SK-N-SH (cell line): ENCODE measurements at regions not wholly inside any gene's neighbourhood (a gene's known extent, or its start where the extent isn't known, plus 50 kb on each side); places are given as distances from the start of the nearest gene placed in this dataset.

Source experiments
- CTCF ChIA-PET: fragments of 300-600, 350-600 bp; formaldehyde crosslinking; extraction: SDS; loops from one replicate; lab custom pipeline; 2021; lab: Yijun Ruan, JAX
- POLR2A ChIA-PET: fragments of 350-600 bp; sonication (Branson Sonifier 250); formaldehyde crosslinking; extraction: SDS; loops from one replicate; lab custom pipeline; 2020; ENCODE audit warnings: antibody characterized with exemption, inconsistent platforms; lab: Yijun Ruan, JAX
- DNase-seq: peaks from one replicate; pipeline ENCODE4 v3.0.0; 2012
- H2AFZ ChIP-seq: fragments of 200-600 bp; sonication (generic); 2 replicates; pipeline ENCODE4 v1.8.1; 2016; ENCODE audit warnings: antibody characterized with exemption, mild to moderate bottlenecking, low read depth
- H3F3A ChIP-seq: fragments of 200-600 bp; sonication (generic); replicated peaks from 2 replicates; pipeline ENCODE3; 2016; ENCODE audit warnings: antibody characterized with exemption, mild to moderate bottlenecking; ENCODE audit not compliant: insufficient read depth
- H3K27ac ChIP-seq, 2 experiments: fragments of 200-500 bp in 1 of 2; fragments of 200-600 bp in 1 of 2; sonication (Bioruptor generic) in 1 of 2; sonication (generic), shearing (Covaris generic) in 1 of 2; 2 replicates each; pipeline versions ENCODE4 v1.5.1 to v1.6.1; 2014 to 2016; ENCODE audit warnings: low read depth in 2 of 2, inconsistent platforms in 1 of 2, low read length in 1 of 2, mild to moderate bottlenecking in 1 of 2, mixed read lengths in 1 of 2
- H3K27me3 ChIP-seq: fragments of 200-600 bp; sonication (generic), shearing (Covaris generic); 2 replicates; pipeline ENCODE4 v1.6.1; 2016; ENCODE audit warnings: mixed run types; ENCODE audit not compliant: insufficient read depth
- H3K36me3 ChIP-seq, 2 experiments: fragments of 200-500 bp in 1 of 2; fragments of 200-600 bp in 1 of 2; sonication (Bioruptor generic) in 1 of 2; sonication (generic) in 1 of 2; replicated peaks in 1 of 2; 2 replicates each; pipeline versions ENCODE3 to v1.5.1; 2014 to 2016; ENCODE audit warnings: low read length in 1 of 2, mild to moderate bottlenecking in 1 of 2; ENCODE audit not compliant: insufficient read depth in 2 of 2, control insufficient read depth in 1 of 2
- H3K4me1 ChIP-seq, 2 experiments: fragments of 200-500 bp in 1 of 2; fragments of 200-600 bp in 1 of 2; sonication (Bioruptor generic) in 1 of 2; sonication (generic), shearing (Covaris generic) in 1 of 2; 2 replicates each; pipeline versions ENCODE4 v1.5.1 to v1.6.1; 2014 to 2016; ENCODE audit warnings: low read depth in 1 of 2, low read length in 1 of 2, mixed run types in 1 of 2; ENCODE audit not compliant: insufficient read depth in 2 of 2, control insufficient read depth in 1 of 2
- H3K4me2 ChIP-seq: fragments of 200-600 bp; sonication (generic), shearing (Covaris generic); 2 replicates; pipeline ENCODE4 v1.6.1; 2017; ENCODE audit warnings: mixed run types
- H3K4me3 ChIP-seq, 2 experiments: fragments of 200-500 bp in 1 of 2; fragments of 200-600 bp in 1 of 2; sonication (Bioruptor generic) in 1 of 2; sonication (generic), shearing (Covaris generic) in 1 of 2; 2 replicates each; pipeline versions ENCODE4 v1.5.1 to v1.8.1; 2014 to 2016; ENCODE audit warnings: low read depth in 2 of 2, inconsistent platforms in 1 of 2, low read length in 1 of 2, mild to moderate bottlenecking in 1 of 2, mixed read lengths in 1 of 2, moderate library complexity in 1 of 2
- H3K79me2 ChIP-seq: fragments of 200-600 bp; sonication (generic); 2 replicates; pipeline ENCODE4 v1.8.1; 2017; ENCODE audit warnings: mild to moderate bottlenecking; ENCODE audit not compliant: insufficient read depth
- H3K9ac ChIP-seq: fragments of 200-600 bp; sonication (generic); 2 replicates; pipeline ENCODE4 v1.6.1; 2017; ENCODE audit warnings: mixed run types
- H3K9me2 ChIP-seq: fragments of 200-600 bp; sonication (generic); 2 replicates; pipeline ENCODE4 v1.6.1; 2017; ENCODE audit warnings: mixed run types
- H3K9me3 ChIP-seq: fragments of 200-600 bp; sonication (generic); 2 replicates; pipeline ENCODE4 v1.6.1; 2017; ENCODE audit warnings: mixed run types, mild to moderate bottlenecking, moderate library complexity
- H4K20me1 ChIP-seq: fragments of 200-600 bp; sonication (generic); 2 replicates; pipeline ENCODE4 v1.6.1; 2017; ENCODE audit warnings: mild to moderate bottlenecking, mixed run types; ENCODE audit not compliant: insufficient read depth
- CHD2 ChIP-seq: fragments of 150-350 bp; IDR thresholded peaks from 2 replicates; pipeline ENCODE4 v1.6.1; 2018; ENCODE audit warnings: low read length; ENCODE audit not compliant: partially characterized antibody
- ELF1 ChIP-seq: IDR thresholded peaks from 2 replicates; pipeline ENCODE4 v1.4.0; 2012
- EP300 ChIP-seq, 2 experiments: IDR thresholded peaks; 2 replicates each; pipeline versions ENCODE4 v1.4.0 to v1.6.1; 2012; ENCODE audit warnings: borderline replicate concordance in 1 of 2, low read depth in 1 of 2, low read length in 1 of 2
- GABPA ChIP-seq: IDR thresholded peaks from 2 replicates; pipeline ENCODE4 v1.4.0; 2012; ENCODE audit warnings: low read depth, mild to moderate bottlenecking
- GATA2 ChIP-seq: sonication (generic); formaldehyde crosslinking; IDR thresholded peaks from 2 replicates; pipeline ENCODE4 v1.5.0; 2020; ENCODE audit warnings: mild to moderate bottlenecking, missing genetic modification reagents
- MXI1 ChIP-seq: IDR thresholded peaks from 2 replicates; pipeline ENCODE4 v1.6.1; 2012; ENCODE audit warnings: mild to moderate bottlenecking, low read depth, low read length, improper control_type of control experiment
- NFIC ChIP-seq: IDR thresholded peaks from 2 replicates; pipeline ENCODE4 v1.4.0; 2012; ENCODE audit warnings: borderline replicate concordance
- POLR2AphosphoS5 ChIP-seq: IDR thresholded peaks from 2 replicates; pipeline ENCODE4 v1.6.1; 2012; ENCODE audit warnings: low read depth, low read length
- RAD21 ChIP-seq: IDR thresholded peaks from 2 replicates; pipeline ENCODE4 v1.6.1; 2012; ENCODE audit warnings: mild to moderate bottlenecking, low read length
- RCOR1 ChIP-seq: fragments of 150-350 bp; IDR thresholded peaks from 2 replicates; pipeline ENCODE4 v1.6.1; 2017; ENCODE audit warnings: antibody characterized with exemption, low read length
- RFX5 ChIP-seq: IDR thresholded peaks from 2 replicates; pipeline ENCODE4 v1.6.1; 2012; ENCODE audit warnings: mild to moderate bottlenecking, improper control_type of control experiment, low read length
- RXRA ChIP-seq: IDR thresholded peaks from 2 replicates; pipeline ENCODE4 v1.4.0; 2012; ENCODE audit warnings: low read depth, mild to moderate bottlenecking, borderline replicate concordance
- SIN3A ChIP-seq: IDR thresholded peaks from 2 replicates; pipeline ENCODE4 v1.6.1; 2012; ENCODE audit warnings: low read depth, mild to moderate bottlenecking, low read length, moderate library complexity, borderline replicate concordance
- SMC3 ChIP-seq: IDR thresholded peaks from 2 replicates; pipeline ENCODE4 v1.6.1; 2012; ENCODE audit warnings: low read depth, low read length, improper control_type of control experiment
- TAF1 ChIP-seq: IDR thresholded peaks from 2 replicates; pipeline ENCODE4 v1.6.1; 2012; ENCODE audit warnings: low read depth, mild to moderate bottlenecking, low read length, moderate library complexity, borderline replicate concordance
- TCF12 ChIP-seq: IDR thresholded peaks from 2 replicates; pipeline ENCODE4 v1.4.0; 2012
- TEAD4 ChIP-seq: IDR thresholded peaks from 2 replicates; pipeline ENCODE4 v1.4.0; 2012; ENCODE audit warnings: mild to moderate bottlenecking, borderline replicate concordance; ENCODE audit not compliant: insufficient read depth
- YY1 ChIP-seq: IDR thresholded peaks from 2 replicates; pipeline ENCODE4 v1.4.0; 2012; ENCODE audit warnings: low read depth, mild to moderate bottlenecking
- WGBS: methylation state at CpG from one replicate; pipeline ENCODE4 v1.1.6; 2017; ENCODE audit warnings: low lambda C conversion rate; 5-methylcytosine and 5-hydroxymethylcytosine counted together
- TF ChIP-seq, protein P1 (sequence below): fragments of 150-350 bp; IDR thresholded peaks from 2 replicates; pipeline ENCODE4 v1.6.1; 2017; ENCODE audit warnings: antibody characterized with exemption, low read length, low read depth, borderline replicate concordance
- TF ChIP-seq, protein P2 (sequence below): IDR thresholded peaks from 2 replicates; pipeline ENCODE4 v1.6.1; 2012; ENCODE audit warnings: mild to moderate bottlenecking, low read depth, low read length, moderate library complexity
- TF ChIP-seq, protein P3 (sequence below): IDR thresholded peaks from 2 replicates; pipeline ENCODE4 v1.4.0; 2012; ENCODE audit warnings: low read depth, borderline replicate concordance
- TF ChIP-seq, protein P4 (sequence below): IDR thresholded peaks from 2 replicates; pipeline ENCODE4 v1.4.0; 2012; ENCODE audit warnings: low read depth

DNA sequence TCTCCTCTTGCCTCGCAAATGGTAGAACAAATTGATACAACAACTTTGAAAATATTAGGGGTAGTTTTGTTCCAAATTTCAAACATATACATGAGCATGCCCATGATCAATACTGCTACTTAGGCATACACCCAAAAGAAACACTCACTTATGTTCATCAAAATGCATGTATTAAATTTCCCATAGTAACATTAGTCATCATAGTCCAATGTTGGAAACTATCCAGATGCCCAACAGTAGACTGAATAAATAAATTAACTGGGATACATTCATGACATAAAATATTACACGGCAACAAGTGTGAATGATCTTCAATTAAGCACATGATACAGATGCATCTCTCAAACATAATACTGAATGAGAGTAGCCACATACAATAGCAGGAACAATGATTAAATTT, 391.6 kb downstream of the CDH11 start:
- WGBS: 82% methylated on average over 2 of the region's 2 CpGs
- H3K4me1 ChIP-seq: no peaks in the 10 kb centered on the region
- DNase-seq: no peak
- H3K9me2 ChIP-seq: no peaks in the 10 kb centered on the region
- no peaks in the 10 kb centered on the region for H3K36me3 ChIP-seq
- CTCF ChIA-PET: no interaction called here
- H3F3A ChIP-seq: no peaks in the 10 kb centered on the region
- H3K79me2 ChIP-seq: no peaks in the 10 kb centered on the region
- no peaks in the 10 kb centered on the region for H3K27me3 ChIP-seq
- no peak overlapping the region for H3K4me2 ChIP-seq
- no peak overlapping the region for H3K27ac ChIP-seq
- no peak overlapping the region for H2AFZ ChIP-seq
- H4K20me1 ChIP-seq: no peaks in the 10 kb centered on the region
- TF ChIP-seq MXI1: no peak
- no peak for TF ChIP-seq TEAD4
- TF ChIP-seq, protein P1, sequence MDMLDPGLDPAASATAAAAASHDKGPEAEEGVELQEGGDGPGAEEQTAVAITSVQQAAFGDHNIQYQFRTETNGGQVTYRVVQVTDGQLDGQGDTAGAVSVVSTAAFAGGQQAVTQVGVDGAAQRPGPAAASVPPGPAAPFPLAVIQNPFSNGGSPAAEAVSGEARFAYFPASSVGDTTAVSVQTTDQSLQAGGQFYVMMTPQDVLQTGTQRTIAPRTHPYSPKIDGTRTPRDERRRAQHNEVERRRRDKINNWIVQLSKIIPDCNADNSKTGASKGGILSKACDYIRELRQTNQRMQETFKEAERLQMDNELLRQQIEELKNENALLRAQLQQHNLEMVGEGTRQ: no peak
- TF ChIP-seq RXRA: no peak
- TF ChIP-seq, protein P2, sequence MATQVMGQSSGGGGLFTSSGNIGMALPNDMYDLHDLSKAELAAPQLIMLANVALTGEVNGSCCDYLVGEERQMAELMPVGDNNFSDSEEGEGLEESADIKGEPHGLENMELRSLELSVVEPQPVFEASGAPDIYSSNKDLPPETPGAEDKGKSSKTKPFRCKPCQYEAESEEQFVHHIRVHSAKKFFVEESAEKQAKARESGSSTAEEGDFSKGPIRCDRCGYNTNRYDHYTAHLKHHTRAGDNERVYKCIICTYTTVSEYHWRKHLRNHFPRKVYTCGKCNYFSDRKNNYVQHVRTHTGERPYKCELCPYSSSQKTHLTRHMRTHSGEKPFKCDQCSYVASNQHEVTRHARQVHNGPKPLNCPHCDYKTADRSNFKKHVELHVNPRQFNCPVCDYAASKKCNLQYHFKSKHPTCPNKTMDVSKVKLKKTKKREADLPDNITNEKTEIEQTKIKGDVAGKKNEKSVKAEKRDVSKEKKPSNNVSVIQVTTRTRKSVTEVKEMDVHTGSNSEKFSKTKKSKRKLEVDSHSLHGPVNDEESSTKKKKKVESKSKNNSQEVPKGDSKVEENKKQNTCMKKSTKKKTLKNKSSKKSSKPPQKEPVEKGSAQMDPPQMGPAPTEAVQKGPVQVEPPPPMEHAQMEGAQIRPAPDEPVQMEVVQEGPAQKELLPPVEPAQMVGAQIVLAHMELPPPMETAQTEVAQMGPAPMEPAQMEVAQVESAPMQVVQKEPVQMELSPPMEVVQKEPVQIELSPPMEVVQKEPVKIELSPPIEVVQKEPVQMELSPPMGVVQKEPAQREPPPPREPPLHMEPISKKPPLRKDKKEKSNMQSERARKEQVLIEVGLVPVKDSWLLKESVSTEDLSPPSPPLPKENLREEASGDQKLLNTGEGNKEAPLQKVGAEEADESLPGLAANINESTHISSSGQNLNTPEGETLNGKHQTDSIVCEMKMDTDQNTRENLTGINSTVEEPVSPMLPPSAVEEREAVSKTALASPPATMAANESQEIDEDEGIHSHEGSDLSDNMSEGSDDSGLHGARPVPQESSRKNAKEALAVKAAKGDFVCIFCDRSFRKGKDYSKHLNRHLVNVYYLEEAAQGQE: no peak
- TF ChIP-seq NFIC: peak; percentile 36
- TF ChIP-seq, all 33 proteins: peak for 1
- POLR2A ChIA-PET: no interaction called here
- Histone ChIP-seq H3K9me3 (no peaks in the 10 kb centered on the region), H3K4me3 (no peak overlapping the region), H3K9ac (no peak overlapping the region)

DNA sequence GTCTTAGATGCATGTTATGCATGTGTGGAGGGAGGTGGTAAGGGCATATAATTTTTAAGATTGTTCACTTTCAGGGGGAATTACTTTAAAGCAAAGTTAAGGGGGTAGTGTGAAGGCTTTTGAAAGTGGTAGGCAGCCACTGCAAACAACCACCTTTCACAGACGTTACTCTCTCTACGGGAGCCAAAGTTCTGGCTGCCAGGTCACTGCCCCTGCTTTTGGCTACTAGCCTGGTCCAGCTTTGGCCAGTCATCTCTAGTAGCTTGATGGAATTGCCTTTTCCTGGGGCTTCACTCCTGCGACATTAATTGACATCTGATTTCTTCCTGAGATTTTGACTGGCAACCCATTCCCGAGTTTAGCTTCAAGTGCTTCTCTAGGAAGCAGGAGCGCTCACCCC, 397.5 kb downstream of the CDH11 start:
- ChIA-PET POLR2A (no interaction called here), CTCF (no interaction called here)
- Histone ChIP-seq H3K27me3 (no peaks in the 10 kb centered on the region), H3K4me3 (no peak overlapping the region), H3K27ac (no peak overlapping the region), H3K79me2 (no peaks in the 10 kb centered on the region), H3F3A (no peaks in the 10 kb centered on the region), H3K9me3 (no peaks in the 10 kb centered on the region), H4K20me1 (no peaks in the 10 kb centered on the region), H3K4me1 (no peaks in the 10 kb centered on the region; a peak in 1 of 4 replicates), H3K4me2 (no peak overlapping the region), H3K9ac (no peak overlapping the region), H3K9me2 (no peaks in the 10 kb centered on the region), H2AFZ (no peak overlapping the region), H3K36me3 (no peaks in the 10 kb centered on the region)
- DNase-seq: no peak
- 89% methylated on average over 5 of the region's 5 CpGs for WGBS
- TF ChIP-seq GABPA: no peak
- TF ChIP-seq GATA2: no peak
- no peak for TF ChIP-seq CHD2
- TF ChIP-seq TCF12: no peak
- TF ChIP-seq, protein P3, sequence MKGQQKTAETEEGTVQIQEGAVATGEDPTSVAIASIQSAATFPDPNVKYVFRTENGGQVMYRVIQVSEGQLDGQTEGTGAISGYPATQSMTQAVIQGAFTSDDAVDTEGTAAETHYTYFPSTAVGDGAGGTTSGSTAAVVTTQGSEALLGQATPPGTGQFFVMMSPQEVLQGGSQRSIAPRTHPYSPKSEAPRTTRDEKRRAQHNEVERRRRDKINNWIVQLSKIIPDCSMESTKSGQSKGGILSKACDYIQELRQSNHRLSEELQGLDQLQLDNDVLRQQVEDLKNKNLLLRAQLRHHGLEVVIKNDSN: no peak
- no peak for TF ChIP-seq MXI1
- TF ChIP-seq, protein P4, sequence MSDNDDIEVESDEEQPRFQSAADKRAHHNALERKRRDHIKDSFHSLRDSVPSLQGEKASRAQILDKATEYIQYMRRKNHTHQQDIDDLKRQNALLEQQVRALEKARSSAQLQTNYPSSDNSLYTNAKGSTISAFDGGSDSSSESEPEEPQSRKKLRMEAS: no peak
- TF ChIP-seq SMC3: no peak
- no peak for TF ChIP-seq SIN3A
- no peak for TF ChIP-seq RCOR1
- no peak for TF ChIP-seq TAF1
- TF ChIP-seq RAD21: no peak
- TF ChIP-seq EP300 (IDR thresholded peaks at IDR 0.05; ENCODE audit: borderline replicate concordance in 1 of 2, low read depth in 1 of 2, low read length in 1 of 2): no peak
- TF ChIP-seq POLR2AphosphoS5: no peak
- TF ChIP-seq TEAD4: no peak
- TF ChIP-seq RFX5: no peak
- no peak for TF ChIP-seq ELF1
- TF ChIP-seq NFIC: no peak
- no peak for TF ChIP-seq YY1
